ENCODE measurements at regions not wholly inside any gene's neighbourhood (a gene's known extent, or its start where the extent isn't known, plus 50 kb on each side); places are given as distances from the start of the nearest gene placed in this dataset.

GRCh38 chr5:67291671-67292070 lies 95.1 kb upstream of the CD180 start:
- H3K4me1 Mint-ChIP-seq: peaks cover 11% of the 10 kb centered on the region; the same call in 1 of the 2 replicates
- no peak for ATAC-seq
- H3K27ac Mint-ChIP-seq: no peak overlapping the region
- no peak overlapping the region for H3K4me3 Mint-ChIP-seq
- DNase-seq (ENCODE audit: low spot score): no peak
- no peak for TF ChIP-seq NR2C2 (CRISPR knock-in tag; IDR thresholded peaks at IDR 0.05)
- TF ChIP-seq ERG (CRISPR knock-in tag; IDR thresholded peaks at IDR 0.05): no peak
- TF ChIP-seq RELA (CRISPR knock-in tag; IDR thresholded peaks at IDR 0.05; ENCODE audit: borderline replicate concordance): no peak
- TF ChIP-seq ZBTB21 (CRISPR knock-in tag; IDR thresholded peaks at IDR 0.05; ENCODE audit: borderline replicate concordance): no peak
- no peak for TF ChIP-seq ELF4 (CRISPR knock-in tag; IDR thresholded peaks at IDR 0.05; ENCODE audit: low read depth)
- no peaks in the 10 kb centered on the region for H3K36me3 Mint-ChIP-seq
- CTCF ChIA-PET: no interaction called here
- no peaks in the 10 kb centered on the region; the same call in 1 of the 2 replicates for H3K27me3 Mint-ChIP-seq (ENCODE audit: low read depth)
- peaks cover 7% of the 10 kb centered on the region; the same call in 1 of the 2 replicates for H3K9me3 Mint-ChIP-seq
- POLR2A ChIA-PET: no interaction called here

- H3K27ac Mint-ChIP-seq: no peak overlapping the region
- POLR2A ChIA-PET: no interaction called here
- peaks cover under 1% of the 10 kb centered on the region; the same call in 1 of the 2 replicates for H3K9me3 Mint-ChIP-seq
- H3K36me3 Mint-ChIP-seq: no peaks in the 10 kb centered on the region
- H3K27me3 Mint-ChIP-seq (ENCODE audit: low read depth): no peaks in the 10 kb centered on the region; the same call in 1 of the 2 replicates
- H3K4me3 Mint-ChIP-seq: no peak overlapping the region
- no peak for DNase-seq (ENCODE audit: low spot score)
- peaks cover 11% of the 10 kb centered on the region; the same call in 1 of the 2 replicates for H3K4me1 Mint-ChIP-seq
- CTCF ChIA-PET: no interaction called here
- no peak for ATAC-seq
- TF ChIP-seq ZNF425 (CRISPR knock-in tag; conservative IDR thresholded peaks at IDR 0.05) (no peak), ZNF263 (CRISPR knock-in tag; IDR thresholded peaks at IDR 0.05; ENCODE audit: low read depth) (no peak), CREM (CRISPR knock-in tag; IDR thresholded peaks at IDR 0.05) (no peak), NFATC4 (CRISPR knock-in tag; IDR thresholded peaks at IDR 0.05) (no peak), GABPB1 (CRISPR knock-in tag; IDR thresholded peaks at IDR 0.05) (no peak), CREB1 (CRISPR knock-in tag; IDR thresholded peaks at IDR 0.05) (no peak), HMGXB4 (CRISPR knock-in tag; IDR thresholded peaks at IDR 0.05) (no peak), ZBTB21 (CRISPR knock-in tag; IDR thresholded peaks at IDR 0.05; ENCODE audit: borderline replicate concordance) (no peak), IRF1 (CRISPR knock-in tag; IDR thresholded peaks at IDR 0.05) (no peak), PREB (CRISPR knock-in tag; IDR thresholded peaks at IDR 0.05; ENCODE audit: borderline replicate concordance) (no peak), ATF1 (CRISPR knock-in tag; IDR thresholded peaks at IDR 0.05) (no peak), ZSCAN18 (CRISPR knock-in tag; IDR thresholded peaks at IDR 0.05) (no peak), ZMAT4 (CRISPR knock-in tag; IDR thresholded peaks at IDR 0.05) (no peak), NR1H2 (CRISPR knock-in tag; IDR thresholded peaks at IDR 0.05) (no peak), ZBTB43 (CRISPR knock-in tag; IDR thresholded peaks at IDR 0.05) (no peak), FOXP1 (CRISPR knock-in tag; IDR thresholded peaks at IDR 0.05; ENCODE audit: borderline replicate concordance) (no peak), ZNF512 (CRISPR knock-in tag; IDR thresholded peaks at IDR 0.05; ENCODE audit: borderline replicate concordance) (no peak)
These were observed 94.5 kb upstream of the CD180 start for GRCh38 chr5:67291066-67291465.

Measured in WTC11 (cell line).